Urothelium cell line (cell line): ENCODE measurements at regions not wholly inside any gene's neighbourhood (a gene's known extent, or its start where the extent isn't known, plus 50 kb on each side); places are given as distances from the start of the nearest gene placed in this dataset.
A peak's percentile ranks its signal among the peaks of the same experiment; 100 is the strongest.

ENCODE experiments used
- DNase-seq: peaks from one replicate; pipeline ENCODE4 v3.0.0; 2011; ENCODE audit warnings: low spot score, mixed read lengths
- FAIRE-seq: peaks from 2 replicates; lab custom pipeline; 2011; peaks lifted over from hg19 to GRCh38; lab: Jason Lieb, UNC

DNA sequence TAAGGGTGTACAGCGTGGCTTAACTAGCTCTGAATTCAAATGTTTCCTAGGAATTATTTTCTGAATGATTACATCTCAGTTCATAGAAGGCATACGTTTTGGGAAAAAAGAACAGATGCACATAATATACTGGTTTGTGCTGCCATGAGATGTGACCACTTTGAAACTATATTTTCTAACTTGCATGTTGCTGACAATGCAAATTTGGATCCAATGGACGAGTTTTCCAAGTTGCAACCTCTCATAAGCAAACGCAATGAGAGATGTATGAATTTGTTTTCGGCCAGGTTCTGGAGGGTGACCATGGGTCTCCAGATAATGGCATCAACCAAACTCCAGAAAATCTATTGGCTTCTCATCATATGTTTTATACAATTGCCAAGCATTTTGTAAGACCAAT, 1445.4 kb downstream of the AACS start:
- FAIRE-seq (no peak), DNase-seq (no peak)

- no peak for DNase-seq
- no peak for FAIRE-seq
Measured at GRCh38 chr12:126512916-126513913, 1448.0 kb downstream of the AACS start.

DNA sequence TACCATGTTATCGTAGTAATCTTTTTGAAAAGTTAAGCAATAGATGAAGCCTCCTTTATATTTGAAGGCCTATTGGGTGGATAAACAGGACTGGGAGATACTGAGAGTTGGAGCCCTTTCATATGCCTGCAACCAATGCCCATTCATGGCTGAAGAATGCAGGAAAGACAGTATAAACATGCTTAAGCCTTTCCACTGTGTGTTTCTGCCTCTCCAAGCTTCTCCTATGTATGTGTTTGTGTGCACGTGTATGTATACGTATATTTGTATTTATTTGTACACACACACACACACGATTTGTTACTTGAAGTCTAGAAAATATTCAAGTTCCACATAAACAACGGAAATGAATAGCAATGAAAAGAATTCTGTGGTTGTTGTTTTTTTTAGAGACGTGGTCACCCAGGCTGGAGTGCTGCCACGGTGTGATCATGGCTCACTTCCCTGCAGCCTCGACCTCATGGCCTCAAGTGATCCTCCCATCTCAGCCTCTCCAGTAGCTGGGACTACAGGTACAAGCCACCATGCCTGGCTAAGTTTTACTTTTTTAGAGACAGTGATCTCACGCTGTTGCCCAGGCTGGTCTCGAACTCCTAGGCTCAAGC, 1453.5 kb downstream of the AACS start:
- DNase-seq (peak; percentile 31), FAIRE-seq (no peak)

GRCh38 chr12:126519833-126520232, 1454.6 kb downstream of the AACS start:
- DNase-seq: no peak
- FAIRE-seq: no peak

GRCh38 chr12:126523891-126524290, 1458.7 kb downstream of the AACS start:
- FAIRE-seq (no peak), DNase-seq (no peak)

- DNase-seq: no peak
- no peak for FAIRE-seq
Measured at GRCh38 chr12:126534495-126534894, 1469.3 kb downstream of the AACS start.

DNA sequence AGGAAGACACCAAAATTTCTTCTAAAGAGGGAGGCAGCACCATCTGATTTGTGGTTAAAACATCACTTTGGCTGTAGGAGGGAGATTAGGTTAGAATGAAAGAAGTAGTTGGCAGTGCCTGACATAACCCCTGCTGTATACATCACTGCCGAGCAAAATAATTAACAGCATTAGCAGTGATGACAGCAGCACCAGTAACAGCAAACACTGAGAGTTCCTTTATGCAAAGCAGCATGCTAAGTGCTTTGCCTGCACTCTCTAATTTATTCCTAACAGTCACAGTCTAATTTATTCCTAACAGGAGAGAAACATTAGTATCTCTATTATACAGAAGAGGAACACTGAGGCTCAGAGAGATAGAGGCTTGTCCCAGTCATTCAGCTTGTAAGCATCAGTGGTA, 1469.7 kb downstream of the AACS start:
- no peak for FAIRE-seq
- no peak for DNase-seq

DNA sequence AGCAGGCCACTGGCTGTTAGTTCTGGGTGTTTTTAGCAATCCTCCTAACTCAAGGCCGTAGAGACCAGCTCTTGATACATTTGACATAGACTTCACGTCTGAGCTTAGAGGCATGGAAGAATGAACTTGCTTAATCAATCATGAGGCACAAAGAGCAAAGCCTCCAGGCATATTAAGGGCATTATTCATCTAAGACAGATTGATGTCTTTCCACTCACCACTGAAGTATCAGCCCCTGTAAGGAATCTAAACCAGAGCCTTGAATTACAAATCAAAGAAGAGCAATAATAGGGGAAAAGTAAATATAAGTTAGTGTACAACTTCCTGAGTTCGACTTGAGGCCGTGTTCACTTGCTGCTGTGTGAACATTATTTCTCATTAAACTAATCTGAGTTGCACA, 1470.7 kb downstream of the AACS start:
- DNase-seq (no peak), FAIRE-seq (no peak)

- no peak for DNase-seq
- FAIRE-seq: no peak
Measured at GRCh38 chr12:126537961-126538530, 1472.8 kb downstream of the AACS start.

GRCh38 chr12:126538888-126539287, 1473.7 kb downstream of the AACS start:
- FAIRE-seq (no peak), DNase-seq (no peak)

- no peak for DNase-seq
- FAIRE-seq: no peak
Measured at GRCh38 chr12:126545411-126545810, 1480.2 kb downstream of the AACS start.

- FAIRE-seq: no peak
- DNase-seq: no peak
Measured at GRCh38 chr12:126547905-126548304, 1482.7 kb downstream of the AACS start.

GRCh38 chr12:126551869-126552268, 1486.6 kb downstream of the AACS start:
- FAIRE-seq (no peak), DNase-seq (no peak)

- FAIRE-seq (no peak), DNase-seq (no peak)
Measured at GRCh38 chr12:126554625-126555024, 1489.4 kb downstream of the AACS start.

- DNase-seq (no peak), FAIRE-seq (no peak)
Measured at GRCh38 chr12:126557659-126558058, 1492.4 kb downstream of the AACS start.

GRCh38 chr12:126558219-126558618, 1493.0 kb downstream of the AACS start:
- FAIRE-seq (no peak), DNase-seq (no peak)

DNA sequence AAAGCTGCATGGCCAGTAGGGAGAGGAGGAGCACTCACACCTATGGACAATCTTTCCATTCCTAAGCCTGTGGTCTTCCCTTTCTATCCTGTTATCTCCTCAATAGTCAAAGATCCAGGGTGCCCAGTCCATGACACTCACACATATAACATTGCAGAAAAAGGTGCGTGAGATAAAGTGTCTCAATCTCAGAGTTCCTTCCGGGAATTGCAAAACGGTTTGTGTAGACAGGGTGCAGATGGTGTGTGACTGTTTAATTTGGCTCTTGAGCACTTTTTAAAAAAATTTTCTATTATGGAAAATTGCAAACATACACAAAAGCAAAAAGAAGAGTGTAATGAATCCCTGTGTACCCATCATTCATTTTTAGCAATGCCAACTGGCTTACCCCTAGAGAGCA, 1493.6 kb downstream of the AACS start:
- no peak for FAIRE-seq
- DNase-seq: no peak

DNA sequence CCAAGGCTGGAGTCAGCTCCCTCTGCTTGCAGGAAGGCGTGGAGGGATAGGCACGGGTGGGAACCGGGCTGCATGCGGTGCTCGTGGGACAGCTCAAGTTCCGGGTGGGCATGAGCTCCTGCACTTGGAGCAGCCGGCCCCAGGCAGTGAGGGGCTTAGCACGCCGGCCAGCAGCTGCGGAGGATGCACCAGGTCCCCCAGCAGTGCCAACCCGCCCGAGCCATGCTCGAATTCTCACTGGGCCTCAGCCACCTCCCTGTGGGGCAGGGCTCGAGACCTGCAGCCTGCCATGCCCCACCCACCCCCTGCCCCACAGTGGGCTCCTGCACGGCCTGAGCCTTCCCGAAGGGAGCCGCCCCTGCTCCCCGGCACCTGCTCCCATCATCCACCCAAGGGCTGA, 1501.8 kb downstream of the AACS start:
- no peak for DNase-seq
- FAIRE-seq: no peak

GRCh38 chr12:126569706-126570105, 1504.5 kb downstream of the AACS start:
- no peak for FAIRE-seq
- no peak for DNase-seq

- no peak for FAIRE-seq
- DNase-seq: no peak
Measured at GRCh38 chr12:126570566-126570965, 1505.3 kb downstream of the AACS start.

DNA sequence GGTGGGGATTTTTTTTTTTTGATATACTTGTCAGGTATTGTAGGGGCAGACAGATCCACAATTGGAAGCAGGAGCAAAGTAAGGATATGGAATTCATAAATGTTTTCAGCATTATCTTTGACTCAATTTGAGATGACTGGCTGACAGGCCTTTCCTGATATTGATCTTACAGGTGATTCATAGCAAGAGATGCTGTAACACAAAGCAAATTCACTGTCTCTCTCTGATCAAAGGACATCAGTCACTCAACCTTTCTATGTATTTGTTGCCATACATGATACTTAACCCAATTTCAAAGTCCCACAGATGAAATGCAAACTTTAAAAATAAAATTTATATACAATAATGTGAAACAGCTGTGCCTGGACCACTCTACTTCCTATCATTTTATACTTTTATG, 1506.9 kb downstream of the AACS start:
- DNase-seq (no peak), FAIRE-seq (no peak)

- FAIRE-seq (no peak), DNase-seq (no peak)
Measured at GRCh38 chr12:126581655-126582054, 1516.4 kb downstream of the AACS start.
